Fibroblast of lung (primary cell): ENCODE measurements at regions not wholly inside any gene's neighbourhood (a gene's known extent, or its start where the extent isn't known, plus 50 kb on each side); places are given as distances from the start of the nearest gene placed in this dataset.
A peak's percentile ranks its signal among the peaks of the same experiment; 100 is the strongest.

Source experiments
- DNase-seq, 2 donors: peaks; one replicate each; pipeline versions ENCODE4 v3.0.0 to v3.0.0-alpha.2; 2010; ENCODE audit warnings: low read depth in 2 of 2
- H2AFZ ChIP-seq: 2 replicates; pipeline ENCODE4 v1.5.1; 2012; ENCODE audit warnings: low read length, control low read depth, inconsistent platforms
- H3K27ac ChIP-seq: 2 replicates; pipeline ENCODE4 v1.5.1; 2011; ENCODE audit warnings: low read length, control low read depth; ENCODE audit not compliant: insufficient read depth
- H3K27me3 ChIP-seq: 2 replicates; pipeline ENCODE4 v1.5.1; 2011; ENCODE audit warnings: mild to moderate bottlenecking, low read length; ENCODE audit not compliant: control insufficient read depth, insufficient read depth
- H3K36me3 ChIP-seq: 2 replicates; pipeline ENCODE4 v1.5.1; 2011; ENCODE audit warnings: low read length; ENCODE audit not compliant: control insufficient read depth, insufficient read depth
- H3K4me1 ChIP-seq: 2 replicates; pipeline ENCODE4 v1.5.1; 2011; ENCODE audit warnings: low read length; ENCODE audit not compliant: control insufficient read depth, insufficient read depth; ENCODE audit errors: extremely low read depth
- H3K4me2 ChIP-seq: 2 replicates; pipeline ENCODE4 v1.5.1; 2011; ENCODE audit warnings: low read length, control low read depth; ENCODE audit not compliant: insufficient read depth; ENCODE audit errors: extremely low read depth
- H3K4me3 ChIP-seq, 4 experiments: fragments of 200-600 bp in 1 of 4; sonication (generic) in 1 of 4; replicated peaks in 1 of 4; 2 replicates each; pipeline ENCODE4 v1.5.1; 2011 to 2016; ENCODE audit warnings: low read length in 4 of 4, low read depth in 3 of 4, mild to moderate bottlenecking in 3 of 4, control low read depth in 2 of 4, inconsistent platforms in 1 of 4, mixed read lengths in 1 of 4; ENCODE audit not compliant: insufficient read depth in 1 of 4; ENCODE audit errors: control extremely low read depth in 1 of 4
- H3K79me2 ChIP-seq: 2 replicates; pipeline ENCODE4 v1.5.1; 2012; ENCODE audit warnings: mild to moderate bottlenecking, low read length, inconsistent platforms; ENCODE audit not compliant: control insufficient read depth, insufficient read depth
- H3K9ac ChIP-seq: 2 replicates; pipeline ENCODE4 v1.5.1; 2011; ENCODE audit warnings: mild to moderate bottlenecking, low read length, control low read depth; ENCODE audit not compliant: insufficient read depth
- H3K9me3 ChIP-seq: 2 replicates; pipeline ENCODE4 v1.5.1; 2012; ENCODE audit warnings: low read depth, low read length; ENCODE audit not compliant: control insufficient read depth, insufficient read depth
- H4K20me1 ChIP-seq: 2 replicates; pipeline ENCODE4 v1.5.1; 2011; ENCODE audit warnings: low read length; ENCODE audit not compliant: control insufficient read depth, insufficient read depth; ENCODE audit errors: extremely low read depth
- EZH2 ChIP-seq: IDR thresholded peaks from 2 replicates; pipeline ENCODE4 v1.5.1; 2012; ENCODE audit warnings: low read length, control low read depth, mild to moderate bottlenecking; ENCODE audit errors: missing control alignments
- TF ChIP-seq, protein P1 (sequence below), 2 donors: IDR thresholded peaks in 1 of 2; conservative IDR thresholded peaks in 1 of 2; 1 replicate in 1 of 2; 2 replicates in 1 of 2; pipeline ENCODE4 v1.5.1; 2011 to 2012; ENCODE audit warnings: low read length in 2 of 2, control low read depth in 1 of 2, inconsistent platforms in 1 of 2, low read depth in 1 of 2, mild to moderate bottlenecking in 1 of 2

DNA sequence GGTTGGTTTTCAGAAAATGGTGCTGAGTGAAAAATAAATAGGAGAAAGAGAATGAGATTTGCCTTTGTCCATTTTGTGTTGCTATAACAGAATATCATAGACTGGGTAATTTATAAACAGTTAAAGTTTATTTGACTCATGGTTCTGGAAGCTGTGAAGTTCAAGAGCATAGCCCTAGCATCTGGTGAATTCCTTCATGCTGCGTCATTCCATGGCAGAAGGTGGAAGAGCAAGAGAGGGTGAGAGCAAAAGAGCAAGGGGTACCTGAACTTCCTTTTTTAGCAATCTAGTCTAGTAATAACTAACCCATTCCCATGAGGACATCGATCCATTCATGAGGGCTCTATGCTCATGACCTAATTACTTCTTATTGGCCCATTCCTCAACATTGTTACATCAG, 209.1 kb upstream of the ZP4 start:
- H3K9ac ChIP-seq = no peak overlapping the region
- H3K79me2 ChIP-seq = no peaks in the 10 kb centered on the region
- H3K4me1 ChIP-seq = no peaks in the 10 kb centered on the region
- DNase-seq = peak in 1 of 2 donors; percentile 20
- H3K4me3 ChIP-seq = no peak overlapping the region
- TF ChIP-seq, protein P1, sequence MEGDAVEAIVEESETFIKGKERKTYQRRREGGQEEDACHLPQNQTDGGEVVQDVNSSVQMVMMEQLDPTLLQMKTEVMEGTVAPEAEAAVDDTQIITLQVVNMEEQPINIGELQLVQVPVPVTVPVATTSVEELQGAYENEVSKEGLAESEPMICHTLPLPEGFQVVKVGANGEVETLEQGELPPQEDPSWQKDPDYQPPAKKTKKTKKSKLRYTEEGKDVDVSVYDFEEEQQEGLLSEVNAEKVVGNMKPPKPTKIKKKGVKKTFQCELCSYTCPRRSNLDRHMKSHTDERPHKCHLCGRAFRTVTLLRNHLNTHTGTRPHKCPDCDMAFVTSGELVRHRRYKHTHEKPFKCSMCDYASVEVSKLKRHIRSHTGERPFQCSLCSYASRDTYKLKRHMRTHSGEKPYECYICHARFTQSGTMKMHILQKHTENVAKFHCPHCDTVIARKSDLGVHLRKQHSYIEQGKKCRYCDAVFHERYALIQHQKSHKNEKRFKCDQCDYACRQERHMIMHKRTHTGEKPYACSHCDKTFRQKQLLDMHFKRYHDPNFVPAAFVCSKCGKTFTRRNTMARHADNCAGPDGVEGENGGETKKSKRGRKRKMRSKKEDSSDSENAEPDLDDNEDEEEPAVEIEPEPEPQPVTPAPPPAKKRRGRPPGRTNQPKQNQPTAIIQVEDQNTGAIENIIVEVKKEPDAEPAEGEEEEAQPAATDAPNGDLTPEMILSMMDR (conservative IDR thresholded peaks at IDR 0.05 in 1 of 2, IDR thresholded peaks at IDR 0.05 in 1 of 2; ENCODE audit: low read depth in 1 of 2, low read length in 2 of 2) = no peak
- TF ChIP-seq EZH2 = no peak
- no peak overlapping the region for H3K4me2 ChIP-seq
- no peaks in the 10 kb centered on the region for H3K9me3 ChIP-seq
- H2AFZ ChIP-seq = no peak overlapping the region
- no peak overlapping the region for H3K27ac ChIP-seq
- no peaks in the 10 kb centered on the region for H3K27me3 ChIP-seq
- no peaks in the 10 kb centered on the region for H3K36me3 ChIP-seq
- no peaks in the 10 kb centered on the region for H4K20me1 ChIP-seq

DNA sequence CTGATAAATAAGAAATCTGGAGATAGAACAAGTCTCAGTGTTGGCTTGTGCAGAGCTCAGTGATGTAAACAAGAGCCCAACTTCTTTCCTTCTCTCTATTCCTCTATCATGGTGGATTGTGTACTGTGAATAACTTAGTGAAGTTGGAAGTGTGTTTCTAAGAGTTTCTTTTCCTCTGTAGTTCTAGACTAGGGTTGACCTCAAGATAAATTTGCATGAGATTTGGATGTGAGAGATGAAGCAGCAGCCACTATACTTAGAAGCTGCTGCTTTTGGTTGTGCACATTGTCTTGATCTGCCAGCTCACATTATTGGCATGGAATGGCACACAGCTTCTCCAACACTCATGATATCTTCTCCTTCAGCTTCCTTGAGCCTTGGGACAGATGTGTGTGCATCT, 198.9 kb upstream of the ZP4 start:
- H3K27me3 ChIP-seq = no peaks in the 10 kb centered on the region
- no peak overlapping the region for H2AFZ ChIP-seq
- no peaks in the 10 kb centered on the region for H3K36me3 ChIP-seq
- no peak for TF ChIP-seq EZH2
- TF ChIP-seq, protein P1 (conservative IDR thresholded peaks at IDR 0.05 in 1 of 2, IDR thresholded peaks at IDR 0.05 in 1 of 2; ENCODE audit: low read depth in 1 of 2, low read length in 2 of 2) = no peak
- H3K79me2 ChIP-seq = no peaks in the 10 kb centered on the region
- no peak overlapping the region for H3K4me2 ChIP-seq
- H3K9me3 ChIP-seq = no peaks in the 10 kb centered on the region
- DNase-seq = no peak
- no peaks in the 10 kb centered on the region for H3K4me1 ChIP-seq
- H3K27ac ChIP-seq = no peak overlapping the region
- H3K4me3 ChIP-seq = no peak overlapping the region
- H3K9ac ChIP-seq = no peak overlapping the region
- H4K20me1 ChIP-seq = no peaks in the 10 kb centered on the region

DNA sequence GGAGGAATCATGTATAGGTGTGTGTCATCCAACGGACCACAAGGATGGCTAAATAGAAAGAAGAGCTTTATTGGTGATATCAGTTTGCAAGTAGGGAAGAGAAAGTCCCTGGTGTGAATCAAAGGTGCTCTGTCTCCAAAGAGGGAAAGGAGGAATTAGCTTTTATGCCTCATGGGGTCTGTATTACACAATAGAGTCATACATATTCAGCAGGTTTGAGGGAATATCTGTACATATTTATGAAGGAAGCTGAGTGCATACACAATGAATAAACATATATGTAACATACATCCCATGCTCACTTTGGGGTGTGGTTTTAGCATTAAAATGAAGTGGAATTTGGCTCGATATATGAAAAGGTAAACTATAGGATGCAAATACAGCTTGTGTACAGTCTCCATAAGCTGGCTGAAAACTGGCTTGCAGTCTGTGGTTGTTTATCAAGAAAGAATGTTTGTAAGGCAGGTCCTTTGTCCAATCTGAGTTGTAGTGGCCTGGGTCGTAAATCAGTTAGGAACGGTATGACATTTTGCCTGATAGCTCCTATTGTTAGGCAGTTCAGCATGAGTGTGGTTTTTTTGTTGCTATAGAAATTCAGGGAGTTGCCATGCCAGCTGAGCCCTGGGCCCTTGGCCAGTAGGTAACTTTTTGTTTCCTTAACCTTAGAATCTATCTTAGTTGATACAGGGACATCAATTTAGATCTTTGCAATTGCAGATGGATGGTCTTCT, 198.0 kb upstream of the ZP4 start:
- no peaks in the 10 kb centered on the region for H3K9me3 ChIP-seq
- H3K9ac ChIP-seq = no peak overlapping the region
- H2AFZ ChIP-seq = no peak overlapping the region
- no peak overlapping the region for H3K27ac ChIP-seq
- TF ChIP-seq, protein P1 (conservative IDR thresholded peaks at IDR 0.05 in 1 of 2, IDR thresholded peaks at IDR 0.05 in 1 of 2; ENCODE audit: low read depth in 1 of 2, low read length in 2 of 2) = no peak
- no peak for TF ChIP-seq EZH2
- H4K20me1 ChIP-seq = no peaks in the 10 kb centered on the region
- H3K4me1 ChIP-seq = no peaks in the 10 kb centered on the region
- no peaks in the 10 kb centered on the region for H3K36me3 ChIP-seq
- peak in 1 of 2 donors; percentile 60 for DNase-seq
- H3K79me2 ChIP-seq = no peaks in the 10 kb centered on the region
- no peaks in the 10 kb centered on the region for H3K27me3 ChIP-seq
- H3K4me2 ChIP-seq = no peak overlapping the region
- H3K4me3 ChIP-seq = no peak overlapping the region
